HG03457 (cell line): ENCODE measurements at regions not wholly inside any gene's neighbourhood (a gene's known extent, or its start where the extent isn't known, plus 50 kb on each side); places are given as distances from the start of the nearest gene placed in this dataset.
"Not testable (repeated sequence)": the region's sequence is repeated elsewhere in the genome, so short reads cannot be mapped to it uniquely, and the experiment has no call there.

Experiments used
- ATAC-seq: cut with Tn5 transposase; IDR thresholded peaks from one replicate; pipeline ENCODE4 v1.9.1; 2021; ENCODE audit warnings: moderate number of reproducible peaks; ENCODE audit not compliant: unreplicated experiment

DNA sequence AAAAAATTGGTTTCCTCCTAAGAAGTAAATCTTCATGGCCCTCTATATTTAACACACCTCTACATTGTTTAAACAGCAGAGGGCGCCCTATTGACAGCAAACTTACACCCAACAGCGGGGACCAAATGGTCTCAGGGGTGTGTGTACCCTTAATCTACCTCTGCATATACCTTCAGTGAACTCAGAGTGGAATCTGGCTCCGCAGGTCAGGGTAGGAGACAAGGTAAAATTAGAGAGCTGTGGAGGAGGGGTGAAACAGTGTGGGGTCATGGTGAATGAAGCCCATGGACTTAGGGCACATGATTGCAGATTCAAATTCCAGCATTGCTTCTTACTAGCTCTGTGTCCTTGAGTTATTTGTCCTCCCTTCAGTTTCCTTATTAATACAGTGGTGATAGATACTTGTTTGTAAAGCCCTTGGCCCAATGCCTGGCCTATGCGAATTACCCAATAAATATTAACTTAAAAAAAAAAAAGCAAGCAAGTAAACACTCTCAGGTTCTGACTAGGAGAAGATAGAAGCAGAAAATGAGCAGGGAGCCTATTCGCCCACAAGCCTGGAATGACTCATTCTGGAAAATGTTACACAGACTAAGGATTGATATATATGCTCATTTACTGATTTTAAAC is 122.9 kb downstream of the CAVIN4 start:
- no peak for ATAC-seq

DNA sequence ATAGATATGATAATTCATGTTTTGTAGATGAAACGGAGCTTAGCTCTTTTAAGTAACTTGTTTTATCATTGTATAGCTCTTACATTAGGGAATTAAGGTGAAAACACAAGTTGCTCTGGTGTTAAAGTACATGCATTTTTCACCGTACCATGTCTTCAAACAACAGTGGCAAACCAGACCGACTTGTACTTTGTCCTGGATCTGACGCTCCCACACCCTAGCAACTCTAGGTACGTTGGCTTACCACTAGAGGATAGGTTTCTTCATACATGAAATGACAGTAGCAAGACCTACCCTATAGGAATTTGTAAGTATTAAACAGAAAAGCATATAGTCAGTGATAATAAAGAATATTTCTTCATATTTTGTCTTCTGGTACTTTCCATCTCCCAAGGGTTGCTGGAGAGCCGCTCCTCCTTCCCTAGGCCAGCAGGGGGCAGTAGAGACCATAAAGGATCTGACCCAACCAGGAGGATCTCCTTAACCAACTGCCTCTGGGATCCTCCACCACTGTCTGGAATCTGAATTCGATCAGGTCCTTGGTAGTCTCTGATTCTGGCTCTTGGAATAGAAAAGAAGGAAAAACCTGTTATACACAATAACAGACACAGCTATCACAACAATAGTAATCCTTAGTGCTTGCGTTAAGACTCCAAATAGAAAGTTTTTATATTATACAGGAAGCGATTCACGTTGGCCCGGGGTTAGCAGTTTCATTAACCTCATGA is 136.7 kb downstream of the CAVIN4 start:
- ATAC-seq: peak; percentile 76

DNA sequence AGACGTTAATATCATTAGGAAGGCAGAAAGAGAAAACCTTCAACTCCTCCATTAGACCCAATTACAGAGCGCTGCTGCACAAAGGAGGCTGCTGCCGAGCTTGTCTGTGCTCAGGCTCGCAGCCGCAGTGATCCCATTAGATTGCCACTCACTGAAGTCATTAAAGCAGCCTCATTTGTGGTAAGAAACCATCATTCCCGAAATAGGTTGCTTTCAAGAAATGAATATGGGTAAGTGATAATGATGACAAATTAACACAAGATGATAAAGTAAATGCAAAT is 137.2 kb downstream of the CAVIN4 start:
- no peak for ATAC-seq

DNA sequence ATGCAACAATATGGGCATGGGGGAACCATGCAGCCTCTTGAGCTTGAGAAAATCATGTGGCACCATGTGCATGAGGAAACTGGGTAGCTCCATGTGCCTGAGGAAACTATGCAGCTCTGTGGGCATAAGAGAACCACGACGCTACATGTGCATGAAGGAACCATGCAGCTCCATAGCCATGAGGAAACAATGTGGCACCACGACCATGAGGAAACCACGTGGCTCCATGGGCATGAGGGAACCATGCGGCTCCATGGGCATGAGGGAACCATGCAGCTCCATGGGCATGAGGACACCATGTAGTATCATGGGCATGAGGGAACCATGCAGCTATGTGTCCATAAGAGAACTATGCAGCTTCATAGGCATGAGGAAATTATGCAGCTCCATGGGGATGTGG is 140.8 kb downstream of the CAVIN4 start:
- no peak for ATAC-seq

DNA sequence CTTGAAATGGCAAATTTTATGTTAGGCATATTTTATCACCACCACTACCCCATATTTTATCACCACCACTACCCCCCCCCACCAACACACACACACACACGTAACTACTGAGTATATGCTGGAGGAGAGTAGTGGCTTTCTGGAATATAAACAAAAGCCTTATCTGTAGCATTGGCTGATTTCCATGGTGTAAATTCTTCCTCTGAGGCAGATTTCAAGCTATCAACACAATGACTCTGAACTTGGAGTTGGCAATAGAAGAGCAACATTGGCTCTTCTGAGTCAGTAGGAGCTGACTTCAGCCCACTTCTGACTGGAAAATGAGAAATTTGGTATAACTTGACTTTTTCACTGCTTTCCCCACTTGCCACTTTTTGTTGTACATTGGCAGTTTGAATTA is 143.0 kb downstream of the CAVIN4 start:
- ATAC-seq: no peak

DNA sequence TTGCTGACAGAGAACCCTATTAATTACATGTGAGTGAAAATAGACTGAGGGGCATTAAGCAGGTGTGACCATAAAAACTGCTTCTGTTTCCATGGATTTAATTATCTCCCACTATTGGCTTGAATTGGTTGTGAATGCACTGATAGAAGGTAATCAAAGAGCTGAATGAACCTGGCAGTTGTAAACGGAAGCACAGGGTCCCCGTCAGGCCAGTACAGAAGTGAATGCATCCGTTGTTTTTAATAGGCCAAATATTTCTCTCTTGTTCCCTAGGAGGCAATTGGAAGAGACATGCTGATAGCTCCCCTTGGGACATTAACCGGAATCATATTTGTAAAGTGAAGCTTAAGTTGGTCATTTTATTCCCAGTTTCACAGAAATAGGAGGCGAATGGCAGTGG is 147.0 kb downstream of the CAVIN4 start:
- no peak for ATAC-seq

DNA sequence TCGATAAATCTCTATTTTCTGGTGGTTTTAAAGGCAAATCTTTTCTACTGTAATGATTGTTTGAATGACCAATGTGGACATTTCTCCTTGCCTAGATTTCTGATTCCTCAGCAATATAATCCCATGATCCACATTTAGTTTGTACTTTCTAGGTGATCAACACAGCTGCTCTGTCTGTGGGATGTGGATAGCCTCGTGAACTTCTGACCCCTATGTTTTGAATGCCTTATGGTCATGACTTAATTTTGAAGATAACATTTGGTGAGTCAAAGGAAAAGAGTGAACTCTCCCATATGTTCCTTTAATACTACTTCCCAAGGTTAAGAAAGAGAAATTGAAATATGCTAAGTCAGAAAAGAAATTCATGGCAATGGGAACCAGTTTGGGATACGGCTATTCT is 147.5 kb downstream of the CAVIN4 start:
- ATAC-seq: no peak

DNA sequence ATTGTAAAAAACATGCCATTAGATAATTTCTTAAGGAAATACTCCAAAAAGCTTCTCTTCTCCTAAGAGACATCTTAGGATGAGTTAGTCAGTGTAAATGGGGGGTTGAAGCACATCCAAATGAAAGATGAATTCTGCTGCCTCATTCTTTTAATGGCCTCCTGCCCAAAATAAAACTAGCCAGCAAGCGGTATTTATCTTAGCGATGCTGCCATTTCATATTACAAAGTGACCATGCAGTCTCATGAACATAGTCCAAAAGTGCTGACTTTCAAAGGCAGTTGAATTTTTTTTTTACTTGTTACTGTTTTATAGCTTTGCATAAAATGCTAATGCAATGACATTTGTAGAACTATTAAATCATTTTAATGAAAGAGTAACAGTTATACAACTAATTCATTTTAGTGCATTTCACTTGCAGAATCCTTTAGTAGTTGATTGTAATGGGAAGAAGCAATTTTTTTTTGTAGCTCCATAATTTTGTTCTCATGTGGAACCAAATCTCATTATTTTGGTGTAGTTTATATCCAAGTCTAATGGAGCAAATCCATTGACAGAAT is 151.5 kb downstream of the CAVIN4 start:
- no peak for ATAC-seq

DNA sequence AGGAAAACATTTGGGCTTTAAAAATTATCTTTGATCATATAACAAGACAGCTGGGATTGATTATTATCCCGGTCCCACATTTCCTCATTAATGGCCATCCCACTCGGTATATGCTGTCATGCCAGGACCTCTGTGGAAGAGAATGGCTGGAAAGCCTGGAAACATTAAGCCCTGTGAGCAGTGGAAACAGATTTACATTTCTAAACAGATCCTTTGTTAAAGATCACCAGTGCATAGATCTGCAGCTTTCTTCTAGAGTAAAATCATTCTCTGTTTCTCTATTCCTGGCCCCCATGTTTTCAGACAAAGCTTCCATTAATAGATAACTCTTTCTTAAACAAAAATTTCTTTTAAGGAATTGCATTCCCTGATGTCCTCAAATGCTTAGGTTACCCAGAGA is 152.2 kb downstream of the CAVIN4 start:
- ATAC-seq: no peak

DNA sequence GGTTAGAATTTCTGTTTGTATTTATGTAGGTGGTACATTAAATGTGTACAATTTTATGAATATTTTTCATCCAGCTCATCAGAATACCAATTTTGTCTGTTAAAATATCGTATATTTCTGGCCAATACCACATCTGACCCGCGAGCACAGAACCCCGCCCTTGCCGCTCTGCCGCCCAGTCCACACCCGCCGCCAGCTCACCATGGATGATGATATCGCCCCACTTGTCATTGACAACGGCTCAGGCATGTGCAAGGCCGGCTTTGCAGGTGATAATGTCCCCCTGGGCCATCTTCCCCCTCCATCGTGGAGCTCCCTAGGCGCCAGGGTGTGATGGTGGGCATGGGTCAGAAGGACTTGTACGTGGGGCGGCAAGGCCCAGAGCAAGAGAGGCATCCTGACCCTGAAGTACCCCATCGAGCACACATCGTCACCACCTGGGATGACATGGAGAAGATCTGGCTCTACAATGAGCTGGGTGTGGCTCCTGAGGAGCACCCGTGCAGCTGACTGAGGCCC is 153.2 kb downstream of the CAVIN4 start:
- no peak for ATAC-seq

DNA sequence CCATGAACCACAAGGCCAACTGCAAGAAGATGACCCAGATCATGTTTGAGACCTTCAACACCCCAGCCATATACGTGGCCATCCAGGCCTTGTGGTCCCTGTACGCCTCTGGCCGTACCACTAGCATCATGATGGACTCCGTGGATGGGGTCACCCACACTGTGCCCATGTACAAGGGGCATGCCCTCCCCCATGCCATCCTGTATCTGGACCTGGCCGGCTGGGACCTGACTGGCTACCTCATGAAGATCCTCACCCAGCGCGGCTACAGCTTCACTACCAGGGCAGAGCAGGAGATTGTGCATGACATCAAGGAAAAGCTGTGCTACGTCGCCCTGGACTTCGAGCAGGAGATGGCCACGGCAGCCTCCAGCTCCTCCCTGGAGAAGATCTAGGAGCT is 153.7 kb downstream of the CAVIN4 start:
- ATAC-seq: no peak

DNA sequence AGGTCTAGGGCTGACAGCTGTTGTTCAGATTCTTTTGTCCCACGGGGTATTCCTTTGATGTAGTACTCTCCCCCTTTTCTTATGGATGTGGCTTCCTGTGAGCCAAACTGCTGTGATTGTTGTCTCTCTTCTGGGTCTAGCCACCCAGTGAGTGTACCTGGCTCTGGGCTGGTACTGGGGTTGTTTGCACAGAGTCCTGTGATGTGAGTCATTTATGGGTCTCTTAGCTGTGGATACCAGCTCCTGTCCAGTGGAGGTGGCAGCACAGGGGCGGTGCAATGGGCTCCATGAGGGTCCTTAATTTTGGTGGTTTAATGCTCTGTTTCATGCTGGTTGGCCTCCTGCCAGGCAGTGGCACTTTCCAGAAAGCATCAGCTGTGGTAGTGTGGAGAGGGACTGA is 161.3 kb downstream of the CAVIN4 start:
- no peak for ATAC-seq

DNA sequence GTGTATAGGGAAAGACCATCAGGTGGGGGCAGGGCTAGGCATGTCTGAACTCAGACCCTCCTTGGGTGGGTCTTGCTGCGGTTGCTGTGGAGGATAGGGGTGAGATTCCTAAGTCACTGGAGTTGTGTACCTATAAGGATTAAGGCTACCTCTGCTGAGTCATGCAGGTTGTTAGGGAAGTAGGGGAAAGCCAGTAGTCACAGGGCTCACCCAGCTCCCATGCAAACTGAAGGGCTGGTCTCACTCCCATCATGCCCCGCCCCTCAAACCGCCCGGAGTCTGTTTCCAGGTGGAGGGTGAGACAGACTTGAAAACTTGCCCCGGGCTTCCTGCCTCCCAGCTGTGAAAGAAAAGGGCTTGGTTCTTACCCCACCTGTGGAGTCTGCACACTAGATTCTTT is 161.8 kb downstream of the CAVIN4 start:
- ATAC-seq: no peak

DNA sequence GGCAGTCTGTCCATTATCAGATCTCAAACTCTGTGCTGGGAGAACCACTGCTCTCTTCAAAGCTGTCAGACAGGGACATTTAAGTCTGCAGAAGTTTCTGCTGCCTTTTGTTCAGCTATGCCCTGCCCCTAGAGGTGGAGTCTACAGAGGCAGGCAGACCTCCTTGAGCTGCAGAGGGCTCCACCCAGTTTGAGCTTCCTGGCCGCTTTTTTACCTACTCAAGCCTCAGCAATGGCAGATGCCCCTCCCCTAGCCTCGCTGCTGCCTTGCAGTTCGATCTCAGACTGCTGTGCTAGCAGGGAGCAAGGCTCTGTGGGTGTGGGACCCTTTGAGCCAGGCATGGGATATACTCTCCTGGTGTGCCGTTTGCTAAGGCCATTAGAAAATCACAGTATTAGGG is 171.1 kb downstream of the CAVIN4 start:
- ATAC-seq: not testable (repeated sequence)

DNA sequence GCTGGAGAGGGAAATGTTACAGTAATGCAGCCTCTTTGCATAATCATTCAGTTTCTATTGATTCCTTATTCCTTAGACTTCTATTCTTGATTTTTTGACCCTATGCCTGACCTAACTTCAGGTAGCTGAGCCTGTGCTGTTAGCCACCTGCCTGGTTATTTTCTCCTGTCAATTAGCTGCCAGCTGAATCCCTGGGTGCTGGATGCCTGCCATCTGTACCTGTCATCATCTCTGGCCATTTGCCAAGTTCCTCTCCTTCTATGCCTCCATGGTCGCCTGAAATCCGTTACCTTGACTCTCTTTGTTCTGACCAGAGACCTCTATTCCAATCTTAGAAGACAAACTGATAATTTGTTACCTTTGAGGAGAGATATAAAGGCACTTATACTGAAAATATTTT is 178.3 kb downstream of the CAVIN4 start:
- ATAC-seq: no peak

DNA sequence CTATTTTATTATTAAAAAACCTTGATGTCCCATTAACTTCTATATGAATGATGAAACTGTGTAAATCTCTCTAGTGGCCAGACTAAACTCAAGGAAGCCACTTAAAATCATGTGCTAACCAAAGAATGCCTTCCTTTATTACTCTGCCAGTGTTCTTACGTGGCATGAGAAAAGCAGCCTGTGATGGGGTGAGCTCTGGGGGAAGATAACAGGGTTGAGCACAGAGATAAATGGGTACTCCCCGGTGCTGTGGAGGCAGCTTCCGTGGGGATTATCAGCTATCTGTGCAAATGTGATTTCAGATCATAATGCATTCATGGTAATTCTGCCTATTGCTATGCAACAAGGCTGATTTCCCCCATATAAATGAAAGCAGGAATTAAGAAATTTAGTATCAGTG is 181.3 kb downstream of the CAVIN4 start:
- no peak for ATAC-seq

DNA sequence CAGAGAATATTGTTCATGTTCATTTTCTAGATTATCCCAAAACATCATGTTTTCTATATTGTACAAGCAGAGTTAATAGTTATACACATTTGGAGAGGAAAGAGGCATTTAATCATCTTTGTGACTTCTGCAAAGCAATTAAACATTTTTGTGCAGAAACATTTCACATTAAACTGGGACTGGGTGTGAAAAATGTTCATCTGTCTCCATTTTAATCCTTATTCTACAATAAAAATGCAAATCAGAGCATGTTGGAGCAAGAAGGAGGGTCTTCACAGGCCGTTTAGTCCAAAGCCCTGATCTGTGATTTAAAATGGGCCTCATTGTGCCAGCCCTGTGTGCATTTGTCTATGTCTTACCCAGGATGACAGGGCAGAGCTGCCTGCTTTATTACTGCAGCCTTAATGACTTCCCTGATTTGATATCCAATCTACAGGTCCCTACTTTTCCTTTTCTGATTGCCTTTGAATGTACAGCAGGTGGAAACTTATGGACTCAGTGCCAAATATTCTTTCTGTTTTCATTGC is 183.5 kb downstream of the CAVIN4 start:
- no peak for ATAC-seq

DNA sequence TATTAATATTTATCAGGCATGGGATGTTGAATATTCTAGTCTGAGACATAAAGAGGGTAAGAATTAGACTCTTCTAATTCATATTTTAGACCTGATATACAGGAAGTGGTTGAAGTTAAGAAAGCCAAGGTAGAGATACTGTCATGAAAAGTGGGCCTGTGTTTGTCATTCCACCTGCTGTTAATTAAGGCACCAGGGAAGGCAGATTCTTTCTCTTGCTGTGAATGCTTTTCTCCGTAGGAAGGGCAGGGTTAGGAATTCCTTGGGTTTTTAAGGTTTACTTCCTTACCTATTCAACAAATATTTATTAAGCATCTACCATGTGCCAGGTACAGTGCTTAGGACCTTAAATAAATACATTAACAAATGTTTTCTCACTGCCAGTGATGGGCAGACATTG is 196.4 kb downstream of the CAVIN4 start:
- ATAC-seq: no peak

DNA sequence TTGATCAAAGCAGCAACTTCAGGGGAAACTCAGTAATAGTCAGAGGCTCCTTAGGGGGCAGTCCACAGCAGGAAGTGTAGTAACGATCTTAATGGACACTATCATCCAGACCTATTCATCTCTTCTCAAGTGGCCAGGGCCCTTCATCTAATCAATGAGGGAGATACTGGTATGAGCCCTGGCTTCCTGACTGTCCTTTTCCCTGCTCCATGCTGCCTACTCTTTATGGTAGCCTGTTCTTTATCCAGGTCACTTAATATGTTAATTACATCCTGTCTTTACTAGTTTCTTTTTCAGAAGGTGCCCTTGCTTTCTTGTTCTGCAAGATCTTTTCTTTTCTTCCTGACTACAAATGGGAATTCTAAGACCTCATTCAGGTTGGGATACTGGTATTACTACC is 197.1 kb downstream of the CAVIN4 start:
- ATAC-seq: no peak

DNA sequence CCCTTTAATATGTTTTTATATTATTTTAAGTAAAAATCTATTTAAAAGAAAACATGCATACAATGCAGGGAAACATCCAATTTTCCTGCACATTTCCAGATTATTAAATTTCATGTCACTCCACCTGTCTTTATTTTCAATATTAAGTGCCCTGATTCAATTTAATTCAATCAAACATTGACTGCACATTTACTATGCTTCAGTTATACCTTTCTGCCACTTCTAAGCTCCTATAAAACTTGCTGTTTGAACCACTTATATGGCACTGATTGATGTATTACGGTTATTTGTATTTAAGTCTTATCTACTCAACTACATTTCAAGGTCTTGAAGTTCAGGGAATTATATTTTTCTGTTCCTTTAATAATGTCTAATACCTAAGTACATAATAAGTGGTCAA is 198.0 kb downstream of the CAVIN4 start:
- ATAC-seq: no peak

DNA sequence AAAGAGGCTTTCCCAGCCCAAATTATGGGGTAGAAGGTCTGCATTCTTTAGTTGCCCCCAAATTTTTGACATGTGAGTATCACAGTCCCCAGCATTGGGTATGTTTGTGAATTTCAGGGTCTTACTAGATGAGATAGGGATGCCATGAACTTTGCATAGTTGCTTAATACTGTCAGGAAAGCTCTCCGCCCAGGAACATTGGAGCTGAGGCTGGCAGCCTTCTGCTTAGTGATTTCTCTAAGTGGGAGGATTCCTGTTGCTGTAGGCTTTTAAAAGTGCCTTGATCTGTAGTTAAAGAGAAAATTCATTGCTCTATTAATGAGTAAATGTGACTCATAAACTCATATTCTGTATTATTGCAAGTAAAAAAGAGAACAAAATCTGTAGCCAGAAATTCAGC is 206.9 kb downstream of the CAVIN4 start:
- no peak for ATAC-seq

DNA sequence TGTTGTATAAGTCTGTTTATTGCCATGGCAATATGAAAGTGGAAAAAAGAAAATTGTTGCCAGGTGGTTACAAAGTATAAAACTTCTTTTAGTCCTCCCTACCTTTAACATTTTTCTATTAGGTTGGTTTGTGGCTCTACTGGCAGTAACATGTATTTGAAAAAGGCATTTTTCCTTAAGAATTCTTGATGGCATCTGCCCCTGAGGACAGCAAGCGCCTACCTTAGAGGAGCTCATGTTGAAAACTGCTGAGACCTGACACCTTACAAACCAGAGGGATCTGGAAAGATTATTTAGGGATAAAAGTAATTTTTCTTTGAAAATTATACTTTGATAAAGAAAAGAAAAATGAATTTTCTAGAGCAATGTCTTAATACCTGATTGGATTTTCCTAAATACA is 208.1 kb downstream of the CAVIN4 start:
- no peak for ATAC-seq
